ENCODE measurements at regions not wholly inside any gene's neighbourhood (a gene's known extent, or its start where the extent isn't known, plus 50 kb on each side); places are given as distances from the start of the nearest gene placed in this dataset.

DNA sequence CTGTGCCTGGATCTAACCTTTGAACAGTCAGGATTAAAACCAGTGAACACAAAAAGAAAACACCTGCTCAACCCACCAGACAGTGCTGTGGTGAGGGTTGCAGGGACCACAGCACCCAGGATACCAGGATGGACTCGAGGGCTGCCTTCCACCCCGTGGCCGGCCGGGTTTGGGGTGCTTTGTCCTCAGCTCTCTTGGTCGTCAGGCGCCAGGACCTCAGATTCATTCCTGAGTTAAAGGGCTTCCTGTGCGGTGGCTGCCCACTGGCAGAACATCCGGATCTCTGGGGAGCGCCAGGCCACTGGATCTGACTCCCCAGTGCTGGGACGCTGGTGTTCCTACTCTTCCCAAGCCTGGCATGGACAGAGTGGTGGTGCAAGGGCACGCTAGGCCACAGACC is 239.8 kb downstream of the TFCP2L1 start:
- TF ChIP-seq POLR2AphosphoS5 (IDR thresholded peaks at IDR 0.05; ENCODE audit: low read depth, low read length) (no peak), SIN3A (IDR thresholded peaks at IDR 0.05; ENCODE audit: borderline replicate concordance, insufficient read depth, low read length) (no peak), TAF1 (IDR thresholded peaks at IDR 0.05; ENCODE audit: borderline replicate concordance, insufficient read depth, low read length) (no peak), FOXP2 (optimal IDR thresholded peaks at IDR 0.05; ENCODE audit: borderline replicate concordance, extremely low read depth, extremely low read length, insufficient read depth) (no peak)
- TF ChIP-seq, protein P1, sequence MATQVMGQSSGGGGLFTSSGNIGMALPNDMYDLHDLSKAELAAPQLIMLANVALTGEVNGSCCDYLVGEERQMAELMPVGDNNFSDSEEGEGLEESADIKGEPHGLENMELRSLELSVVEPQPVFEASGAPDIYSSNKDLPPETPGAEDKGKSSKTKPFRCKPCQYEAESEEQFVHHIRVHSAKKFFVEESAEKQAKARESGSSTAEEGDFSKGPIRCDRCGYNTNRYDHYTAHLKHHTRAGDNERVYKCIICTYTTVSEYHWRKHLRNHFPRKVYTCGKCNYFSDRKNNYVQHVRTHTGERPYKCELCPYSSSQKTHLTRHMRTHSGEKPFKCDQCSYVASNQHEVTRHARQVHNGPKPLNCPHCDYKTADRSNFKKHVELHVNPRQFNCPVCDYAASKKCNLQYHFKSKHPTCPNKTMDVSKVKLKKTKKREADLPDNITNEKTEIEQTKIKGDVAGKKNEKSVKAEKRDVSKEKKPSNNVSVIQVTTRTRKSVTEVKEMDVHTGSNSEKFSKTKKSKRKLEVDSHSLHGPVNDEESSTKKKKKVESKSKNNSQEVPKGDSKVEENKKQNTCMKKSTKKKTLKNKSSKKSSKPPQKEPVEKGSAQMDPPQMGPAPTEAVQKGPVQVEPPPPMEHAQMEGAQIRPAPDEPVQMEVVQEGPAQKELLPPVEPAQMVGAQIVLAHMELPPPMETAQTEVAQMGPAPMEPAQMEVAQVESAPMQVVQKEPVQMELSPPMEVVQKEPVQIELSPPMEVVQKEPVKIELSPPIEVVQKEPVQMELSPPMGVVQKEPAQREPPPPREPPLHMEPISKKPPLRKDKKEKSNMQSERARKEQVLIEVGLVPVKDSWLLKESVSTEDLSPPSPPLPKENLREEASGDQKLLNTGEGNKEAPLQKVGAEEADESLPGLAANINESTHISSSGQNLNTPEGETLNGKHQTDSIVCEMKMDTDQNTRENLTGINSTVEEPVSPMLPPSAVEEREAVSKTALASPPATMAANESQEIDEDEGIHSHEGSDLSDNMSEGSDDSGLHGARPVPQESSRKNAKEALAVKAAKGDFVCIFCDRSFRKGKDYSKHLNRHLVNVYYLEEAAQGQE (IDR thresholded peaks at IDR 0.05; ENCODE audit: insufficient read depth in 1 of 2, low read depth in 2 of 2, low read length in 2 of 2), result no peak

DNA sequence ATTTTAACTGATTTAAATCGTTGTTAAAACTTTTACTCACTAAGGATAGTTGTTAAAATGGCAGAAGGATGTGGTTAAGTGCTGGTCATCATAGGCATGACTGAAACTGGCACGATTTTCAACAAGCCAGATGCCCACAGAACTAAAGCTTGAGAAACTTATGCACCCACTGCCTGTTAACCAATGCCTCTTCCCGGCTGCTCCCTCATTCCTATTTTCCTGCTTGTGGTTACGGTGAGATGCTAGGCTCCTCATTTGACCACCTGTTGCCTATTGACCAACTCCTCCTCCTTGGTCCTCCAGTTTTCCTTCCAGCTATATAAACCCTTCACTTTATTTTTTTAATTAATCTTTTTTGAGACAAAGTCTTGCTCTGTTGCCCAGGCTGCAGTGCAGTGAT is 238.7 kb downstream of the TFCP2L1 start:
- TF ChIP-seq TAF1 (IDR thresholded peaks at IDR 0.05; ENCODE audit: borderline replicate concordance, insufficient read depth, low read length) (no peak), FOXP2 (optimal IDR thresholded peaks at IDR 0.05; ENCODE audit: borderline replicate concordance, extremely low read depth, extremely low read length, insufficient read depth) (no peak), POLR2AphosphoS5 (IDR thresholded peaks at IDR 0.05; ENCODE audit: low read depth, low read length) (no peak), SIN3A (IDR thresholded peaks at IDR 0.05; ENCODE audit: borderline replicate concordance, insufficient read depth, low read length) (no peak)
- TF ChIP-seq, protein P1 (IDR thresholded peaks at IDR 0.05; ENCODE audit: insufficient read depth in 1 of 2, low read depth in 2 of 2, low read length in 2 of 2), result no peak

DNA sequence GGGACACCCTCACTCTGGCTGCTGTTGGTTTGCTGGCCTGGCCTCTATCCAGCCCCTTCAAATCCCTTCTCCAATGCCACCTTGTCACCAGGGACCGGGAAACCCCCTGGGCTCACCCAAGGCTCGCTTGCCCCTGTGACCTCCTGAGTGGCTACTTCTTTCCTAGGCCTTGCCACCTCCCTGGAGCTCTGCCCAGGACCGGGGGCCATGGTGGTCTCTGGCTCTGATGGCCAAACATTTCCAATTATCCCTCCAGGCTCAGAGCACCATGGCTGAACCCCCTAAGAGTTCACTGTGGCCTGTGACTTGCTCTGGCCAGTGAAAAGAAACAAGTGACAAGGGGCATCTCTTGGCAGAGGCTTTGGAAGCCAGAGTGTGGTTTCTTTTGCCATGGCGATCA is 237.6 kb downstream of the TFCP2L1 start:
- TF ChIP-seq TAF1 (IDR thresholded peaks at IDR 0.05; ENCODE audit: borderline replicate concordance, insufficient read depth, low read length) (no peak), SIN3A (IDR thresholded peaks at IDR 0.05; ENCODE audit: borderline replicate concordance, insufficient read depth, low read length) (no peak), FOXP2 (optimal IDR thresholded peaks at IDR 0.05; ENCODE audit: borderline replicate concordance, extremely low read depth, extremely low read length, insufficient read depth) (no peak), POLR2AphosphoS5 (IDR thresholded peaks at IDR 0.05; ENCODE audit: low read depth, low read length) (no peak)
- TF ChIP-seq, protein P1 (IDR thresholded peaks at IDR 0.05; ENCODE audit: insufficient read depth in 1 of 2, low read depth in 2 of 2, low read length in 2 of 2), result no peak

DNA sequence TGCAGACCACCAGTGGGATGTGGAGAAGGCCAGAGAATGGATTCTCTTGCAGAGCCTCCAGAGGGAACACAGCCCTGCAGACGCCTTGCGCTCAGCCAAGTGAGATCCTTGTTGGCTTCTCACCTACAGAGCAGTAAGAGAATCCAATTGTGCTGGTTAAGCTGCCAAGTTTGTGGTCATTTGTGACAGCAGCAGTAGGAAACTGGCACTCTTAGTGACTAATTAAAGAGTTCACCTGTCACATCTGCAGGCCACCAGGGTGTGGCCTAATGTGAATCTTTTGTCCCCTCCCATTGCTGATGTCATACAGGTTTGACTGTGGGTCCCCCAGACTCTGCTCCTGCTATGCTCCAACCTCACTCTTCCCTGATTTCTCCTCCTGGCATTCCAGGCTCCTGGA is 235.9 kb downstream of the TFCP2L1 start:
- TF ChIP-seq SIN3A (IDR thresholded peaks at IDR 0.05; ENCODE audit: borderline replicate concordance, insufficient read depth, low read length) (no peak), FOXP2 (optimal IDR thresholded peaks at IDR 0.05; ENCODE audit: borderline replicate concordance, extremely low read depth, extremely low read length, insufficient read depth) (no peak), TAF1 (IDR thresholded peaks at IDR 0.05; ENCODE audit: borderline replicate concordance, insufficient read depth, low read length) (no peak), POLR2AphosphoS5 (IDR thresholded peaks at IDR 0.05; ENCODE audit: low read depth, low read length) (no peak)
- TF ChIP-seq, protein P1 (IDR thresholded peaks at IDR 0.05; ENCODE audit: insufficient read depth in 1 of 2, low read depth in 2 of 2, low read length in 2 of 2), result no peak
